Fibroblast of villous mesenchyme (primary cell): ENCODE measurements at regions not wholly inside any gene's neighbourhood (a gene's known extent, or its start where the extent isn't known, plus 50 kb on each side); places are given as distances from the start of the nearest gene placed in this dataset.
A peak's percentile ranks its signal among the peaks of the same experiment; 100 is the strongest.

ENCODE experiments used
- DNase-seq: peaks from one replicate; pipeline ENCODE4 v3.0.0-alpha.2; 2010; ENCODE audit warnings: low read depth
- H3K4me3 ChIP-seq: 2 replicates; pipeline ENCODE4 v1.5.1; 2011; ENCODE audit warnings: low read depth, mild to moderate bottlenecking, low read length
- CTCF ChIP-seq: IDR thresholded peaks from 2 replicates; pipeline ENCODE4 v1.5.1; 2012; ENCODE audit warnings: low read depth, mild to moderate bottlenecking, low read length; ENCODE audit not compliant: insufficient read depth

- DNase-seq: peak; percentile 95
- TF ChIP-seq CTCF: no peak
- H3K4me3 ChIP-seq: no peak overlapping the region
Measured at GRCh38 chr18:67670024-67670543, 153.6 kb upstream of the DSEL start.

GRCh38 chr18:67665266-67665665, 148.7 kb upstream of the DSEL start:
- TF ChIP-seq CTCF: no peak
- H3K4me3 ChIP-seq: no peak overlapping the region
- peak; percentile 42 for DNase-seq

- no peak for TF ChIP-seq CTCF
- DNase-seq: no peak
- H3K4me3 ChIP-seq: no peak overlapping the region
Measured at GRCh38 chr18:67662996-67663395, 146.5 kb upstream of the DSEL start.

- no peak overlapping the region for H3K4me3 ChIP-seq
- TF ChIP-seq CTCF: no peak
- DNase-seq: no peak
Measured at GRCh38 chr18:67661555-67661954, 145.0 kb upstream of the DSEL start.

GRCh38 chr18:67654101-67654500, 137.6 kb upstream of the DSEL start:
- TF ChIP-seq CTCF: no peak
- no peak for DNase-seq
- no peak overlapping the region for H3K4me3 ChIP-seq

DNA sequence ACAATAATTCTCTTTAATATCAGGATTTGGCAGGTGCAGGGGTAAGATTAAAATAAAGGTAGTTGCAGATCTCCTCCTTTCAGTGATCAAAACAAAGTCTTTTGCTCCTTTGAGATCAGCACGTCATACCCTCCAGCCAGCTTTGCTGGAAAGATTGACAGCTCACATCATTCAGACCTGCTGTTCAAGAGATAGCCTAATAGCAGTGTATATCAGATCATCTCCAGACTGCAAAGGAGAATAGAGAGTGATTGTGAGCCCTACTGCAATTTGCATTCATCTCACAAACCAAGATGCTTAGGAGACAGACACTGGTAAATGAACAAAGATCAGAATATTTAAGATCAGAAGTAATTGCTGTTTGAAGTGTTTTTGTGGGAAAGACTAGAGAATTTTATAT, 135.8 kb upstream of the DSEL start:
- no peak for TF ChIP-seq CTCF
- no peak overlapping the region for H3K4me3 ChIP-seq
- no peak for DNase-seq

GRCh38 chr18:67651438-67651837, 134.9 kb upstream of the DSEL start:
- DNase-seq: no peak
- no peak overlapping the region for H3K4me3 ChIP-seq
- TF ChIP-seq CTCF: no peak
